Skeletal muscle cell (primary cell): ENCODE measurements at regions not wholly inside any gene's neighbourhood (a gene's known extent, or its start where the extent isn't known, plus 50 kb on each side); places are given as distances from the start of the nearest gene placed in this dataset.
"Not testable (repeated sequence)": the region's sequence is repeated elsewhere in the genome, so short reads cannot be mapped to it uniquely, and the experiment has no call there.

ENCODE experiments used
- DNase-seq: peaks from one replicate; pipeline ENCODE4 v3.0.0-alpha.2; 2010; ENCODE audit warnings: low read depth
- H3K4me3 ChIP-seq: 2 replicates; pipeline ENCODE4 v1.5.1; 2011; ENCODE audit warnings: low read depth, mild to moderate bottlenecking, control low read depth, low read length, moderate library complexity

DNA sequence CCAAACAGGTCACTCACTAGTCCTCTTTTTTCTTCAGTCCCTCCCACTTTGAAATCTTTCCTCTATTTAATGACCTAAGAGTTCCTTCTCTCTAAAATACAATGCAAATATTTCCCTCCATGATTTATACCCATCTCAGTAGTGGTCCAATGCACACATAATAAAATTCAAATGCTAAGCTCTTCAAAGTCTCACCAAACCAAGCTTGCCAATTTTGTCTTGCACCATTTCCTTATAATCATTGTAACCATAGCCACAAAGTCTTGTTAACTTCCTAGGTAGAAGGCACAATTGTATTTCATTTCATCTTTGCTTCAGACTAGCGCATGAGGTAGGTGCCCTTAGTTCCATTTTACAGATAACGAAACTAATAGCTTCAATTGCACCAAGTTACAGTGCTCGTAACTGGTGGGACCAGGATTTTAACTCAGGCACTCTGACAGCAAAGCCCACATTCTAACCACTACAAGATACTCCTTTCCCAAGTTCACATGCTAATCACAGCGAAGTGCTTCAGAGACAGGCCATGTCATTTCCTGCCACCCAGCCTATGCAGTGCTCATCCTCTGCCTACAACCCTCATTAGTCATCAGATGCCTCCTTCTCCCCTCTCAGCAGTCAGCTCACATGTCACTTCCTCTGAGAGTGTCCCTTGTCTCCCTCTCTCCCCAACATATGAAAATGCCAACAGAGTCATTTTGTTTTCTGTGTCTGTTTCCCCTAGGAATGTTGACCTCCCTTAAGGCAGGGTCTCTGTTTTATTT is 66.9 kb upstream of the PPARGC1A start:
- no peak for DNase-seq
- H3K4me3 ChIP-seq, result no peak overlapping the region

DNA sequence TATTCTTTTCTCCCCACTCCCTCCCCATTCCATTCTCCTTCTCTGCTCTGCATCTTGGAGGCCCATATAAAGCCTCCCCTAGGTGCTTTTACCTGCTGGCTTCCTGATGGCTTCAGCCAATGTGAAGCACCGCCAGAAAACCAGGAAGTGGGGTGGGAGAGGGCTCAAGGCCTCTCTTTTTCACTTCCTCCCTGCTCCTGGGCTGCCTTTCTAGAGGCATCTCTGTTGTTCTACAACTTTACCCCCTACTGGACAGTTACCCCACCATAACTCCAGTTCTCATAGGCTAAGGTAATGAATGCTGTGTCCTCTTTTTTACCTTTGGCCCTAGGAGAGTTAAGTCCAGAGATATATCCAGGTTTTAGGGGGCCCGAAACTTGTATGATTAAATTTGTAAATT is 62.4 kb upstream of the PPARGC1A start:
- DNase-seq, result no peak
- no peak overlapping the region for H3K4me3 ChIP-seq

DNA sequence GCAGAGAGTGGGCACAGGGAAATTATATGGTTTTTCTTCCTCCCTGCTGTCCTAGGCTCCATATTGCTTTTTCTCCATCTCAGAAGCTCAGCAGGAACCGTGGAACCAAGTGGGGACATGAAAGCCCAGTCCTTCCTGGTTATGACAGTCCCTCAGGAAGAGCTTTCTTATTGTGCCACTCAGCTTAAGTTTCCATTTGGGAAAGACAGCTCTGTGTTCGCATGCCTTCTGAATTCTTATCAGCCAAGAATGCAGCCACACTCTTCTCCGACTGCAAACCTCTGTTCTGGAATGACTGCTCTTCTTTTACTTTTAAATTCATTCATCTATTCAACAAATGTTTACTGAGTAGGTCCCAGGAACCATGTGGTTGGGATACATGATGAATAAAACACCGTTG is 58.0 kb upstream of the PPARGC1A start:
- DNase-seq, result no peak
- no peak overlapping the region for H3K4me3 ChIP-seq

DNA sequence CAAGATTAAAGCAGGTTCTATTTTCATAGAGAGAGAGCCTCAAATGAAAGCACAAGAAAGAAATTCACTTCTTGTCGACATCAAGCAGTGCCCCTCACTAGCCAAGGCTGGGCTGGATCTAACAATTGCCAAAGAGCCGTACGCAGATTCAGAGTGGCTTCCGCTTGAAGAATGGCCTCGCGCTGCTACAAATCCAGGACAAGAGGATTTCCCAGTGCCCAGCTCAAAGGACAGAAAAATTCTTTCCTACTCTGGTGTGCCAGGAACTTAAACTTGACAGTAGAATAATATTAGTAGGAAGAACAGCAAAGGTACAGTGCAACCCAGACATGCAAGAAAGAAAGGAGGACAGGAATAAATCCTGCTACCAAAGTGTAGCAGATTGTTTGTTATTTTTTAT is 56.5 kb upstream of the PPARGC1A start:
- no peak for DNase-seq
- no peak overlapping the region for H3K4me3 ChIP-seq

DNA sequence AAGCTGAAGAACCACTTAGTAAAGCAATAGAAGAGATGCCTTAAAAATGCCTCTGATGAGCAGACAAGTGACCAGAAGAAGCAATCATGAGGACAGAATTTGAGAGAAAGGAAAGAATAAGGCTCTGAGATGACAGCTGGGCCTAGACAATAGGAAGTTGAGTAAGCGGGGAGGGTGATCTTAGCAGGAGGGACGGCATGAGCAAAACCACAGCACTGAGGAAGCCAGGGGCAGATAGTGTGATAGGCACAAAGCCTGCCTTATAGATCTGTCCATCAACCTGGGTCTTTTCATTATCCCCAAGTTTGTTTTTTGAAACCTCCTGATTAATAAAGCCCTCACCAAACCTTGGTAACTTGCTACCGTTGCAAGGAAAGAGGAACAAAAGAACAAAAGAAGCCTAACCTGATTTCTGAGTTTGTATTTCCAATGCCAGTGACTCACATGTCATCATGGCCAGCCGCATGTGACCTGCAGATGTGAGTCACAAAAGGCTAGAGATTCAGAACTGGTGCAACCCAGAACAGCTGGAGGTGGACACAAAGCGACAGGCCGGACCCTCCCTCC is 55.7 kb upstream of the PPARGC1A start:
- H3K4me3 ChIP-seq, result no peak overlapping the region
- DNase-seq, result peak; percentile 67

DNA sequence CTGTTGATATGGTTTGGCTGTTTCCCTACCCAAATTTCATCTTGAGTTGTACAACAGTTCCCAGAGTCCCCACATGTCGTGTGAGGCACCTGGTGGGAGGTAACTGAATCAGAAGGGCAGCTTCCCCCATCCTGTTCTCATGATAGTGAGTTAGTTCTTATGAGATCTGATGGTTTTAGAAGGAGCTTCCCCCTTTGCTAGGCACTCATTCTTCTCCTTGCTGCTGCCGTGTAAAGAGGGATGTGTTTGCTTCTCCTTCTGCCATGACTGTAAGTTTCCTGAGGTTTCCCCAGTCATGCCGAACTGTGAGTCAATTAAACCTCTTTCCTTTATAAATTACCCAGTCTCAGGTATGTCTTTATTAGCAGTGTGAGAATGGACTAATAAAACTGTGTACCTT is 54.7 kb upstream of the PPARGC1A start:
- not testable (repeated sequence) for DNase-seq, H3K4me3 ChIP-seq

DNA sequence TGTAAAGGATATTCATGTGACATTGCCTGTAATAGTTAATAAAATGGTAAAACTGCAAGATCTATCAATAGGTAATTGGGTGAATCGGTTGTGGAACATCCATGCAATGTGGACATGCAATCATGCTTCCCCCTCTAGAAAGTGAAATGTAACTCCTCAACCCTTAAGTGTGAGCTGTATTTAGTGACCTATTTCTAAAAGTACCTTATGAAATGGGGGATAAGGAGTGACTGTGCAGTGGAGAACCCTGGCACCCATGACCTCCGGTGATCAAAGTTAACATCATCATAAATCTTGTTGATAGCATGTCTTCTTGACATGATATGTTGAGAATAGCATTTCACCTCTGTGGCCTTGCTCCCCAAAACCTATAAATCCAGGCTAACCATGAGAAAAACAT is 53.6 kb upstream of the PPARGC1A start:
- H3K4me3 ChIP-seq, result no peak overlapping the region
- DNase-seq, result no peak

DNA sequence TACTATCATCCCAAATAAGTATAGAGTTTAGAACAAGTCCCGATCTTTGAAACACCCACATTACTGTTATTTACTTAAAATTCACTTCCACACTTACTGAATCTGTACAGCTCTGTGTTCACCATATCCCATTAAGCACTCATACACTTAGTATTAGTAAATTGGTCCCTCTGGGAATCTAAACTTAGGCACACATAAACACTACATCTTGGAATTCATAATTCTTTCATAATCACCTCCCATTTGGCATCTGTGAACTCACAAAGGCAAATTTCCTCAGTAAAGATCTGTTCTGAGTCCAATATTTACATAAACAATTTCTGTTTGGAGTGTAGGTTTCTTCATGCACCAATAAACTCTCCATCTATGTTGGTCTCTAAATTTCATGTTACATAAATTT is 52.6 kb upstream of the PPARGC1A start:
- DNase-seq, result no peak
- no peak overlapping the region for H3K4me3 ChIP-seq
